A673 (cell line): ENCODE measurements at regions not wholly inside any gene's neighbourhood (a gene's known extent, or its start where the extent isn't known, plus 50 kb on each side); places are given as distances from the start of the nearest gene placed in this dataset.
"Not testable (repeated sequence)": the region's sequence is repeated elsewhere in the genome, so short reads cannot be mapped to it uniquely, and the experiment has no call there.

Experiments used
- BruUV-seq: library from RNA; stranded (reverse); fragments of 400-500 nt; replicated peaks from 2 replicates; lab custom pipeline; 2021; lab: Mats Ljungman, UMichigan
- CTCF ChIA-PET: fragments of 300-600 bp; sonication (Branson Sonifier 250); formaldehyde crosslinking; loops from one replicate; lab custom pipeline; 2022; ENCODE audit warnings: antibody characterized with exemption; lab: Charles Lee
- POLR2A ChIA-PET: fragments of 300-600 bp; sonication (Branson Sonifier 250); formaldehyde crosslinking; loops from one replicate; lab custom pipeline; 2022; ENCODE audit warnings: antibody characterized with exemption; ENCODE audit not compliant: low non-redundant PET; lab: Charles Lee
- DNase-seq: peaks from one replicate; pipeline ENCODE4 v3.0.0-alpha.2; 2015; ENCODE audit warnings: low spot score
- H3K27ac ChIP-seq: fragments of 200-600 bp; sonication (generic); 2 replicates; pipeline ENCODE4 v1.5.1; 2016; ENCODE audit warnings: mixed run types, low read depth, mild to moderate bottlenecking, mixed read lengths, antibody characterized with exemption, low read length; ENCODE audit not compliant: poor library complexity, severe bottlenecking
- H3K27me3 ChIP-seq: fragments of 200-600 bp; sonication (generic); replicated peaks from 2 replicates; pipeline ENCODE4 v1.6.1; 2017; ENCODE audit warnings: mixed run types, low read depth, mild to moderate bottlenecking, mixed read lengths, antibody characterized with exemption, low read length; ENCODE audit not compliant: insufficient read depth, poor library complexity
- H3K36me3 ChIP-seq: fragments of 200-600 bp; sonication (generic); 2 replicates; pipeline ENCODE4 v1.6.1; 2016; ENCODE audit warnings: mixed run types, mild to moderate bottlenecking, mixed read lengths, antibody characterized with exemption, low read length; ENCODE audit not compliant: insufficient read depth, poor library complexity, severe bottlenecking
- H3K4me1 ChIP-seq: fragments of 200-600 bp; sonication (generic); 2 replicates; pipeline ENCODE4 v1.6.1; 2017; ENCODE audit warnings: mixed run types, mild to moderate bottlenecking, mixed read lengths, antibody characterized with exemption, low read length; ENCODE audit not compliant: insufficient read depth, poor library complexity, severe bottlenecking
- H3K4me3 ChIP-seq: fragments of 200-600 bp; sonication (generic); 2 replicates; pipeline ENCODE4 v1.5.1; 2016; ENCODE audit warnings: low read depth, mixed run types, mild to moderate bottlenecking, mixed read lengths, low read length; ENCODE audit not compliant: poor library complexity, severe bottlenecking
- H3K9me3 ChIP-seq: fragments of 200-600 bp; sonication (generic); 2 replicates; pipeline ENCODE4 v1.6.1; 2016; ENCODE audit warnings: mixed run types, low read depth, mild to moderate bottlenecking, mixed read lengths, antibody characterized with exemption, low read length; ENCODE audit not compliant: poor library complexity, severe bottlenecking
- CTCF ChIP-seq: fragments of 300-800, 200-600 bp; sonication (generic); conservative IDR thresholded peaks from 2 replicates; pipeline ENCODE4 v1.5.1; 2017; ENCODE audit warnings: low read depth, mild to moderate bottlenecking, antibody characterized with exemption, low read length, moderate library complexity, mixed read lengths
- EZH2 ChIP-seq: fragments of 200-600 bp; sonication (generic); IDR thresholded peaks from 2 replicates; pipeline ENCODE4 v1.6.1; 2017; ENCODE audit warnings: borderline replicate concordance, low read depth, mild to moderate bottlenecking, mixed read lengths, antibody characterized with exemption, low read length; ENCODE audit not compliant: poor library complexity, severe bottlenecking
- intact Hi-C: fragments of 100-400 bp; cut with micrococcal nuclease; formaldehyde crosslinking; loops from one replicate; pipeline ENCODE4 v1.10.0; 2022; ENCODE audit not compliant: unreplicated experiment

- no peaks in the 10 kb centered on the region for H3K4me1 ChIP-seq
- H3K36me3 ChIP-seq: no peaks in the 10 kb centered on the region
- no peaks in the 10 kb centered on the region for H3K9me3 ChIP-seq
- no peak for DNase-seq
- ChIA-PET POLR2A (no interaction called here), CTCF (no interaction called here)
- intact Hi-C loops: no loop called here
- TF ChIP-seq CTCF (no peak), EZH2 (no peak)
- H3K27me3 ChIP-seq: peaks cover 10% of the 10 kb centered on the region
- no peak overlapping the region for H3K27ac ChIP-seq
- H3K4me3 ChIP-seq: no peak overlapping the region
- BruUV-seq: no TSS peak
Observed at GRCh38 chr9:1882711-1883403, 132.3 kb upstream of the SMARCA2 start.

- Histone ChIP-seq H3K4me1 (no peaks in the 10 kb centered on the region), H3K9me3 (no peaks in the 10 kb centered on the region), H3K27me3 (peaks cover 37% of the 10 kb centered on the region), H3K36me3 (no peaks in the 10 kb centered on the region), H3K27ac (no peak overlapping the region), H3K4me3 (no peak overlapping the region)
- CTCF ChIA-PET: no interaction called here
- intact Hi-C loops: no loop called here
- TF ChIP-seq EZH2 (no peak), CTCF (no peak)
- POLR2A ChIA-PET: interaction anchor here (0.6 kb wide), 1 partner anchor 85 kb away, joined by 3 read pairs; no protein-coding TSS in a partner anchor
- BruUV-seq: no TSS peak
- DNase-seq: no peak
Observed at GRCh38 chr9:1890201-1890600, 124.9 kb upstream of the SMARCA2 start.

DNA sequence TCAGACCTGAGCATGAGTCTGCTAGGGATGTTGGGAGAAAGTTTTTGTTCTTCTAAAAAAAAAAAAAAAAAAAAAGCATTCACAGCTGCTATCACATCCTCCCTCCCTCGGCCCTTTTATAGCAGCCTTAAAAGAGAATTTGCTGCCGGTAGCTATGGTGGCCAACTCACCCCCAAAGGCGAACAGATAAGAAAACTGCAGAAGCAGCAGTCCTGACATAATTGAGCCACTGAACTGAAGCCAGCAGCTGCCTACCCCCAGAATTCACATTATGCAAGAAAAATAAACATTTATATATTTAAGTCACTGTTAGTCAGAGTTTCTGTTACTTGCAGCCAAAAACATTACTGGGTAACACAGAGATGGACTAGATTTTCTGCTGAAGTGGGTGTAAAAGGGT lies 124.3 kb upstream of the SMARCA2 start:
- ChIA-PET CTCF (interaction anchor here (0.7 kb wide), 1 partner anchor 1844 kb away, joined by 3 read pairs; no protein-coding TSS in a partner anchor), POLR2A (no interaction called here)
- H3K9me3 ChIP-seq: no peaks in the 10 kb centered on the region
- intact Hi-C loops: no loop called here
- TF ChIP-seq CTCF: no peak
- no peak for TF ChIP-seq EZH2
- peaks cover 34% of the 10 kb centered on the region for H3K27me3 ChIP-seq
- H3K4me1 ChIP-seq: no peaks in the 10 kb centered on the region
- no peak overlapping the region for H3K27ac ChIP-seq
- no peak for DNase-seq
- no peaks in the 10 kb centered on the region for H3K36me3 ChIP-seq
- no peak overlapping the region for H3K4me3 ChIP-seq
- no TSS peak for BruUV-seq

- CTCF ChIA-PET, H3K27ac ChIP-seq, BruUV-seq, intact Hi-C loops, DNase-seq, H3K36me3 ChIP-seq, H3K4me3 ChIP-seq, H3K27me3 ChIP-seq, H3K4me1 ChIP-seq, POLR2A ChIA-PET: not testable (repeated sequence)
- peaks cover 12% of the 10 kb centered on the region for H3K9me3 ChIP-seq
Observed at GRCh38 chr9:1903080-1903704, 112.0 kb upstream of the SMARCA2 start.
